ENCODE measurements at regions not wholly inside any gene's neighbourhood (a gene's known extent, or its start where the extent isn't known, plus 50 kb on each side); places are given as distances from the start of the nearest gene placed in this dataset.
"Not testable (repeated sequence)": the region's sequence is repeated elsewhere in the genome, so short reads cannot be mapped to it uniquely, and the experiment has no call there.

- FAIRE-seq (peak; percentile 43), DNase-seq (ENCODE audit: insufficient read length, low spot score) (no peak)
- no peak for TF ChIP-seq POLR2A (IDR thresholded peaks at IDR 0.05; ENCODE audit: low read depth, low read length)
These were observed 124.0 kb upstream of the B3GAT2 start for GRCh38 chr6:71080826-71081225.

- TF ChIP-seq POLR2A (IDR thresholded peaks at IDR 0.05; ENCODE audit: low read depth, low read length): no peak
- DNase-seq (ENCODE audit: insufficient read length, low spot score) (no peak), FAIRE-seq (no peak)
These were observed 125.3 kb upstream of the B3GAT2 start for GRCh38 chr6:71082033-71082650.

GRCh38 chr6:71083308-71083820 is 126.5 kb upstream of the B3GAT2 start:
- DNase-seq (ENCODE audit: insufficient read length, low spot score) (no peak), FAIRE-seq (no peak)
- TF ChIP-seq POLR2A (IDR thresholded peaks at IDR 0.05; ENCODE audit: low read depth, low read length): no peak

- TF ChIP-seq POLR2A (IDR thresholded peaks at IDR 0.05; ENCODE audit: low read depth, low read length): no peak
- FAIRE-seq (no peak), DNase-seq (ENCODE audit: insufficient read length, low spot score) (no peak)
These were observed 131.3 kb upstream of the B3GAT2 start for GRCh38 chr6:71088166-71088565.

- DNase-seq (ENCODE audit: insufficient read length, low spot score): no peak
- FAIRE-seq: no peak
- no peak for TF ChIP-seq POLR2A (IDR thresholded peaks at IDR 0.05; ENCODE audit: low read depth, low read length)
These were observed 133.4 kb upstream of the B3GAT2 start for GRCh38 chr6:71090217-71090616.

- DNase-seq (ENCODE audit: insufficient read length, low spot score) (no peak), FAIRE-seq (no peak)
- no peak for TF ChIP-seq POLR2A (IDR thresholded peaks at IDR 0.05; ENCODE audit: low read depth, low read length)
These were observed 134.3 kb upstream of the B3GAT2 start for GRCh38 chr6:71091167-71091566.

- no peak for DNase-seq (ENCODE audit: insufficient read length, low spot score)
- TF ChIP-seq POLR2A (IDR thresholded peaks at IDR 0.05; ENCODE audit: low read depth, low read length): no peak
- FAIRE-seq: no peak
These were observed 135.1 kb upstream of the B3GAT2 start for GRCh38 chr6:71091956-71092355.

GRCh38 chr6:71097264-71097663 is 140.4 kb upstream of the B3GAT2 start:
- DNase-seq (ENCODE audit: insufficient read length, low spot score); FAIRE-seq: not testable (repeated sequence)

- FAIRE-seq: no peak
- no peak for TF ChIP-seq POLR2A (IDR thresholded peaks at IDR 0.05; ENCODE audit: low read depth, low read length)
These were observed 142.8 kb upstream of the B3GAT2 start for GRCh38 chr6:71099649-71100048.

GRCh38 chr6:71103130-71103529 is 146.3 kb upstream of the B3GAT2 start:
- no peak for DNase-seq (ENCODE audit: insufficient read length, low spot score)
- no peak for FAIRE-seq
- TF ChIP-seq POLR2A (IDR thresholded peaks at IDR 0.05; ENCODE audit: low read depth, low read length): no peak

More at GRCh38 chr6:71099649-71100048, 142.8 kb upstream of the B3GAT2 start:
- DNase-seq (ENCODE audit: insufficient read length, low spot score): no peak

- FAIRE-seq (no peak), DNase-seq (ENCODE audit: insufficient read length, low spot score) (no peak)
- TF ChIP-seq POLR2A (IDR thresholded peaks at IDR 0.05; ENCODE audit: low read depth, low read length): no peak
These were observed 146.8 kb upstream of the B3GAT2 start for GRCh38 chr6:71103641-71104040.

GRCh38 chr6:71106276-71106675 is 149.4 kb upstream of the B3GAT2 start:
- DNase-seq (ENCODE audit: insufficient read length, low spot score): no peak
- FAIRE-seq: no peak
- TF ChIP-seq POLR2A (IDR thresholded peaks at IDR 0.05; ENCODE audit: low read depth, low read length): no peak

- TF ChIP-seq POLR2A (IDR thresholded peaks at IDR 0.05; ENCODE audit: low read depth, low read length): no peak
- peak; percentile 35 for DNase-seq (ENCODE audit: insufficient read length, low spot score)
- FAIRE-seq: peak; percentile 85
These were observed 151.1 kb upstream of the B3GAT2 start for GRCh38 chr6:71107911-71108420.

- no peak for FAIRE-seq
- DNase-seq (ENCODE audit: insufficient read length, low spot score): no peak
- no peak for TF ChIP-seq POLR2A (IDR thresholded peaks at IDR 0.05; ENCODE audit: low read depth, low read length)
These were observed 157.7 kb upstream of the B3GAT2 start for GRCh38 chr6:71114544-71114943.

- TF ChIP-seq POLR2A (IDR thresholded peaks at IDR 0.05; ENCODE audit: low read depth, low read length): no peak
- FAIRE-seq: no peak
- DNase-seq (ENCODE audit: insufficient read length, low spot score): no peak
These were observed 158.1 kb upstream of the B3GAT2 start for GRCh38 chr6:71114986-71115385.
